ENCODE measurements at regions not wholly inside any gene's neighbourhood (a gene's known extent, or its start where the extent isn't known, plus 50 kb on each side); places are given as distances from the start of the nearest gene placed in this dataset.

DNA sequence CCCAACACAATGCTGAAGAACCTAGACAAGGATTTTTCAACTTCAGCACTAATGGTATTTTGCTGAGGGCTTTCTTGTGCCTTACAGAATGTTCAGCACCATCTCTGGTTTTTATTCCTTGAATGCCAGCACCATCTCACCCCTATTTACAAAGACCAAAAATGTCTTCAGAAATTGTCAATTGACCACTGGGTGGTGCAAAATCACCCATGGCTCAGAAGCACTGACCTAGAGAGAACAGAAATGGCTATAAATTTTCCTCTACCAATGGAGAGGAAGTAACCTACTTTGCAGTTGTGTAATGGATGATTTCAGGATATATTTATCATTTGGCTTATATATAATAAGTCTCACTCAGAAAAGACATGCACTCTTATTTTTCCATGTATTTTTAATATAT lies 431.0 kb upstream of the IRAK1BP1 start:
- Histone ChIP-seq H3K9me3 (ENCODE audit: control insufficient read depth in 4 of 4, low read length in 3 of 4) (no peaks in the 10 kb centered on the region), H3K36me3 (ENCODE audit: control insufficient read depth in 4 of 4, insufficient read depth in 3 of 4, low read depth in 1 of 4, low read length in 3 of 4) (no peaks in the 10 kb centered on the region), H3K4me3 (ENCODE audit: low read depth in 1 of 3, low read length in 3 of 3) (no peak overlapping the region), H3K4me1 (ENCODE audit: control insufficient read depth in 4 of 4, insufficient read depth in 4 of 4, low read length in 3 of 4) (no peaks in the 10 kb centered on the region), H3K9ac (ENCODE audit: low read depth in 1 of 2, low read length in 2 of 2) (no peak overlapping the region), H3K27me3 (ENCODE audit: control insufficient read depth in 4 of 4, insufficient read depth in 4 of 4, low read length in 3 of 4) (no peaks in the 10 kb centered on the region), H3K27ac (ENCODE audit: low read depth in 1 of 2, low read length in 2 of 2) (no peak overlapping the region)
- no peak for DNase-seq (ENCODE audit: low spot score)
- TF ChIP-seq FOXA2 (IDR thresholded peaks at IDR 0.05) (no peak), FOXA1 (IDR thresholded peaks at IDR 0.05) (no peak), GABPA (IDR thresholded peaks at IDR 0.05 in 1 of 2, conservative IDR thresholded peaks at IDR 0.05 in 1 of 2) (no peak), EGR1 (IDR thresholded peaks at IDR 0.05; ENCODE audit: low read depth in 2 of 2) (no peak), RAD21 (IDR thresholded peaks at IDR 0.05) (peak; percentile 64 to 80), NR2F2 (IDR thresholded peaks at IDR 0.05) (no peak), RXRA (IDR thresholded peaks at IDR 0.05) (no peak), SP1 (IDR thresholded peaks at IDR 0.05) (no peak), YY1 (IDR thresholded peaks at IDR 0.05) (no peak), TAF1 (conservative IDR thresholded peaks at IDR 0.05) (no peak), HNF4G (IDR thresholded peaks at IDR 0.05) (no peak)
- TF ChIP-seq, protein P1, sequence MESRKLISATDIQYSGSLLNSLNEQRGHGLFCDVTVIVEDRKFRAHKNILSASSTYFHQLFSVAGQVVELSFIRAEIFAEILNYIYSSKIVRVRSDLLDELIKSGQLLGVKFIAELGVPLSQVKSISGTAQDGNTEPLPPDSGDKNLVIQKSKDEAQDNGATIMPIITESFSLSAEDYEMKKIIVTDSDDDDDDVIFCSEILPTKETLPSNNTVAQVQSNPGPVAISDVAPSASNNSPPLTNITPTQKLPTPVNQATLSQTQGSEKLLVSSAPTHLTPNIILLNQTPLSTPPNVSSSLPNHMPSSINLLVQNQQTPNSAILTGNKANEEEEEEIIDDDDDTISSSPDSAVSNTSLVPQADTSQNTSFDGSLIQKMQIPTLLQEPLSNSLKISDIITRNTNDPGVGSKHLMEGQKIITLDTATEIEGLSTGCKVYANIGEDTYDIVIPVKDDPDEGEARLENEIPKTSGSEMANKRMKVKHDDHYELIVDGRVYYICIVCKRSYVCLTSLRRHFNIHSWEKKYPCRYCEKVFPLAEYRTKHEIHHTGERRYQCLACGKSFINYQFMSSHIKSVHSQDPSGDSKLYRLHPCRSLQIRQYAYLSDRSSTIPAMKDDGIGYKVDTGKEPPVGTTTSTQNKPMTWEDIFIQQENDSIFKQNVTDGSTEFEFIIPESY (IDR thresholded peaks at IDR 0.05) = no peak
- TF ChIP-seq, protein P2, sequence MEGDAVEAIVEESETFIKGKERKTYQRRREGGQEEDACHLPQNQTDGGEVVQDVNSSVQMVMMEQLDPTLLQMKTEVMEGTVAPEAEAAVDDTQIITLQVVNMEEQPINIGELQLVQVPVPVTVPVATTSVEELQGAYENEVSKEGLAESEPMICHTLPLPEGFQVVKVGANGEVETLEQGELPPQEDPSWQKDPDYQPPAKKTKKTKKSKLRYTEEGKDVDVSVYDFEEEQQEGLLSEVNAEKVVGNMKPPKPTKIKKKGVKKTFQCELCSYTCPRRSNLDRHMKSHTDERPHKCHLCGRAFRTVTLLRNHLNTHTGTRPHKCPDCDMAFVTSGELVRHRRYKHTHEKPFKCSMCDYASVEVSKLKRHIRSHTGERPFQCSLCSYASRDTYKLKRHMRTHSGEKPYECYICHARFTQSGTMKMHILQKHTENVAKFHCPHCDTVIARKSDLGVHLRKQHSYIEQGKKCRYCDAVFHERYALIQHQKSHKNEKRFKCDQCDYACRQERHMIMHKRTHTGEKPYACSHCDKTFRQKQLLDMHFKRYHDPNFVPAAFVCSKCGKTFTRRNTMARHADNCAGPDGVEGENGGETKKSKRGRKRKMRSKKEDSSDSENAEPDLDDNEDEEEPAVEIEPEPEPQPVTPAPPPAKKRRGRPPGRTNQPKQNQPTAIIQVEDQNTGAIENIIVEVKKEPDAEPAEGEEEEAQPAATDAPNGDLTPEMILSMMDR (IDR thresholded peaks at IDR 0.05; ENCODE audit: low read depth, low read length, missing input control) = peak; percentile 8
- TF ChIP-seq, protein P3, sequence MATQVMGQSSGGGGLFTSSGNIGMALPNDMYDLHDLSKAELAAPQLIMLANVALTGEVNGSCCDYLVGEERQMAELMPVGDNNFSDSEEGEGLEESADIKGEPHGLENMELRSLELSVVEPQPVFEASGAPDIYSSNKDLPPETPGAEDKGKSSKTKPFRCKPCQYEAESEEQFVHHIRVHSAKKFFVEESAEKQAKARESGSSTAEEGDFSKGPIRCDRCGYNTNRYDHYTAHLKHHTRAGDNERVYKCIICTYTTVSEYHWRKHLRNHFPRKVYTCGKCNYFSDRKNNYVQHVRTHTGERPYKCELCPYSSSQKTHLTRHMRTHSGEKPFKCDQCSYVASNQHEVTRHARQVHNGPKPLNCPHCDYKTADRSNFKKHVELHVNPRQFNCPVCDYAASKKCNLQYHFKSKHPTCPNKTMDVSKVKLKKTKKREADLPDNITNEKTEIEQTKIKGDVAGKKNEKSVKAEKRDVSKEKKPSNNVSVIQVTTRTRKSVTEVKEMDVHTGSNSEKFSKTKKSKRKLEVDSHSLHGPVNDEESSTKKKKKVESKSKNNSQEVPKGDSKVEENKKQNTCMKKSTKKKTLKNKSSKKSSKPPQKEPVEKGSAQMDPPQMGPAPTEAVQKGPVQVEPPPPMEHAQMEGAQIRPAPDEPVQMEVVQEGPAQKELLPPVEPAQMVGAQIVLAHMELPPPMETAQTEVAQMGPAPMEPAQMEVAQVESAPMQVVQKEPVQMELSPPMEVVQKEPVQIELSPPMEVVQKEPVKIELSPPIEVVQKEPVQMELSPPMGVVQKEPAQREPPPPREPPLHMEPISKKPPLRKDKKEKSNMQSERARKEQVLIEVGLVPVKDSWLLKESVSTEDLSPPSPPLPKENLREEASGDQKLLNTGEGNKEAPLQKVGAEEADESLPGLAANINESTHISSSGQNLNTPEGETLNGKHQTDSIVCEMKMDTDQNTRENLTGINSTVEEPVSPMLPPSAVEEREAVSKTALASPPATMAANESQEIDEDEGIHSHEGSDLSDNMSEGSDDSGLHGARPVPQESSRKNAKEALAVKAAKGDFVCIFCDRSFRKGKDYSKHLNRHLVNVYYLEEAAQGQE (IDR thresholded peaks at IDR 0.05) = no peak
- TF ChIP-seq, protein P4, sequence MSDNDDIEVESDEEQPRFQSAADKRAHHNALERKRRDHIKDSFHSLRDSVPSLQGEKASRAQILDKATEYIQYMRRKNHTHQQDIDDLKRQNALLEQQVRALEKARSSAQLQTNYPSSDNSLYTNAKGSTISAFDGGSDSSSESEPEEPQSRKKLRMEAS (IDR thresholded peaks at IDR 0.05) = no peak

DNA sequence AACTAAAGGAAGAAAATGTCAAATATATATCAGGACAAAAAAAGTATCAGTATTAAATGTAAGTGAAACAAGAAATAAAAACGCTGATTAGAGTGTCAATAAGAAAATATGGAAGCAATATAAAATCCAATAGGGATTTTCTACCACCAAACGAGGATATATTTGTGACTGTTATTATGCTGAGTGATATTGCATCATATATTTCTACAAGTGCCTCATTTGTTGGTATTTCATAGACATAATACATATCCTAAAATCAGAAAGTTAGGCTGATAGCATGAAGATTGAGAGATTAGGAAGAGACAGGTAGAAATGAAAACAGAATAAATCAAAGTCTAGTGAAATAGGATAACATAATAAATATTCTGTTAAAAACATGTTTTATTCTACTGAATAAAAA lies 429.2 kb upstream of the IRAK1BP1 start:
- no peak for TF ChIP-seq RXRA (IDR thresholded peaks at IDR 0.05)
- TF ChIP-seq FOXA1 (IDR thresholded peaks at IDR 0.05) = no peak
- TF ChIP-seq JUND (IDR thresholded peaks at IDR 0.05) = no peak
- TF ChIP-seq HNF4G (IDR thresholded peaks at IDR 0.05) = no peak
- no peak for TF ChIP-seq NR2F2 (IDR thresholded peaks at IDR 0.05)
- no peak for TF ChIP-seq YY1 (IDR thresholded peaks at IDR 0.05)
- TF ChIP-seq, protein P1 (IDR thresholded peaks at IDR 0.05) = no peak
- no peak for TF ChIP-seq SP1 (IDR thresholded peaks at IDR 0.05)
- TF ChIP-seq, protein P2 (IDR thresholded peaks at IDR 0.05; ENCODE audit: low read depth, low read length, missing input control) = no peak

More for the DNA sequence above, 429.2 kb upstream of the IRAK1BP1 start:
- DNase-seq (ENCODE audit: low spot score) = no peak
- Histone ChIP-seq H3K4me3 (ENCODE audit: low read depth in 1 of 3, low read length in 3 of 3) (no peak overlapping the region), H3K27me3 (ENCODE audit: control insufficient read depth in 4 of 4, insufficient read depth in 4 of 4, low read length in 3 of 4) (no peaks in the 10 kb centered on the region), H3K9me3 (ENCODE audit: control insufficient read depth in 4 of 4, low read length in 3 of 4) (no peaks in the 10 kb centered on the region), H3K27ac (ENCODE audit: low read depth in 1 of 2, low read length in 2 of 2) (no peak overlapping the region), H3K9ac (ENCODE audit: low read depth in 1 of 2, low read length in 2 of 2) (no peak overlapping the region), H3K36me3 (ENCODE audit: control insufficient read depth in 4 of 4, insufficient read depth in 3 of 4, low read depth in 1 of 4, low read length in 3 of 4) (no peaks in the 10 kb centered on the region), H3K4me1 (ENCODE audit: control insufficient read depth in 4 of 4, insufficient read depth in 4 of 4, low read length in 3 of 4) (no peaks in the 10 kb centered on the region)
- WGBS = 65% methylated on average over 2 of the region's 2 CpGs
